OCI-LY1 (cell line): ENCODE measurements at regions not wholly inside any gene's neighbourhood (a gene's known extent, or its start where the extent isn't known, plus 50 kb on each side); places are given as distances from the start of the nearest gene placed in this dataset.

ENCODE experiments used
- CTCF ChIP-seq: fragments of 200-600 bp; sonication (generic), shearing (Covaris generic); IDR thresholded peaks from 2 replicates; pipeline ENCODE4 v1.5.1; 2017; ENCODE audit warnings: mild to moderate bottlenecking, antibody characterized with exemption, low read length, moderate library complexity, mixed read lengths
- EZH2 ChIP-seq: fragments of 200-600 bp; sonication (generic), shearing (Covaris generic); IDR thresholded peaks from 2 replicates; pipeline ENCODE4 v1.8.0; 2017; ENCODE audit warnings: borderline replicate concordance, mixed run types, mild to moderate bottlenecking, antibody characterized with exemption, low read length, moderate library complexity, mixed read lengths

GRCh38 chr20:6595704-6596103 lies 171.8 kb upstream of the BMP2 start:
- TF ChIP-seq EZH2 = no peak
- TF ChIP-seq CTCF = no peak
